Fibroblast of villous mesenchyme (primary cell): ENCODE measurements at regions not wholly inside any gene's neighbourhood (a gene's known extent, or its start where the extent isn't known, plus 50 kb on each side); places are given as distances from the start of the nearest gene placed in this dataset.

Experiments
- DNase-seq: peaks from one replicate; pipeline ENCODE4 v3.0.0-alpha.2; 2010; ENCODE audit warnings: low read depth
- H3K4me3 ChIP-seq: 2 replicates; pipeline ENCODE4 v1.5.1; 2011; ENCODE audit warnings: low read depth, mild to moderate bottlenecking, low read length
- TF ChIP-seq, protein P1 (sequence below): IDR thresholded peaks from 2 replicates; pipeline ENCODE4 v1.5.1; 2012; ENCODE audit warnings: low read depth, mild to moderate bottlenecking, low read length; ENCODE audit not compliant: insufficient read depth

DNA sequence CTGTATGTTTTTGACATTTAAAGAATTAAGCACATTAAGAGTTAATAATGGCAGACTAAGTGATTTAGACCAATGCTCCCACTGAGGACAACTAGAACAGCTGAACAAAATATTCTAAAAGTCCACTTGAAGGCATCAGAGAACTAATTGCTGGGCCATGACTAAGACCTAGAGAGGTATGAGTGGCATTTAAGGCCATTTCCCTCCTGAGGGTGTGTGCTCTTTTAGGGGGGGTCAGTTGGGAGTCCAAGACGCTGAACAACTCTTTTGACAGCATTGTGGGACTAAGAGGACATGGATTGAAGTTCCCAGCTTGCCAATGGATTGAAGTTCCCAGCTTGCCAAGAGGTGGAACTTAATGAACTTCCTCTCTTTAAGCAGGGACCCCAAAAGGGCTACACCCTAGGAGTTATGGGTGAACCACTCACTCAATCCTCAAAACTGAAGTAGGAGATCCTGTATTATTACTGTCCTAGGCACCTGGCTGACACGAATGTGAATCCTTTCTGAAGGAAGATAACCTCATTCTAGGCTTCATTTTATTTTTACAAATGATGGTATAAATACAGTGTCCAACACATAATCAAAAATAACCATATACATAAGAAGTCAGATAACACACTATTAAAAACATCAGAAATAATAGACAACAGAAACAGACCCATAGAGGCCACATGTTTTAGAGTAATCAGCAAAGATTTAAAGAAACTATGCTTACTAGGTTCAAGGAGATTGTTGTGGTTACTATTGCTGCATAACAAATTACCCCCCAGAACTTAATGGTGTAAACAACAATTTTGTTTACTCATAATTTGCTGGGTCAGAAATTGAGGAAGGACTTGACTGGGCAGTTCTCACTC is 175.1 kb downstream of the VEGFA start:
- DNase-seq, result no peak
- TF ChIP-seq, protein P1, sequence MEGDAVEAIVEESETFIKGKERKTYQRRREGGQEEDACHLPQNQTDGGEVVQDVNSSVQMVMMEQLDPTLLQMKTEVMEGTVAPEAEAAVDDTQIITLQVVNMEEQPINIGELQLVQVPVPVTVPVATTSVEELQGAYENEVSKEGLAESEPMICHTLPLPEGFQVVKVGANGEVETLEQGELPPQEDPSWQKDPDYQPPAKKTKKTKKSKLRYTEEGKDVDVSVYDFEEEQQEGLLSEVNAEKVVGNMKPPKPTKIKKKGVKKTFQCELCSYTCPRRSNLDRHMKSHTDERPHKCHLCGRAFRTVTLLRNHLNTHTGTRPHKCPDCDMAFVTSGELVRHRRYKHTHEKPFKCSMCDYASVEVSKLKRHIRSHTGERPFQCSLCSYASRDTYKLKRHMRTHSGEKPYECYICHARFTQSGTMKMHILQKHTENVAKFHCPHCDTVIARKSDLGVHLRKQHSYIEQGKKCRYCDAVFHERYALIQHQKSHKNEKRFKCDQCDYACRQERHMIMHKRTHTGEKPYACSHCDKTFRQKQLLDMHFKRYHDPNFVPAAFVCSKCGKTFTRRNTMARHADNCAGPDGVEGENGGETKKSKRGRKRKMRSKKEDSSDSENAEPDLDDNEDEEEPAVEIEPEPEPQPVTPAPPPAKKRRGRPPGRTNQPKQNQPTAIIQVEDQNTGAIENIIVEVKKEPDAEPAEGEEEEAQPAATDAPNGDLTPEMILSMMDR, result no peak
- no peak overlapping the region for H3K4me3 ChIP-seq

- TF ChIP-seq, protein P1, result no peak
- DNase-seq, result no peak
- no peak overlapping the region for H3K4me3 ChIP-seq
Measured at GRCh38 chr6:43943781-43944250, 173.8 kb downstream of the VEGFA start.

DNA sequence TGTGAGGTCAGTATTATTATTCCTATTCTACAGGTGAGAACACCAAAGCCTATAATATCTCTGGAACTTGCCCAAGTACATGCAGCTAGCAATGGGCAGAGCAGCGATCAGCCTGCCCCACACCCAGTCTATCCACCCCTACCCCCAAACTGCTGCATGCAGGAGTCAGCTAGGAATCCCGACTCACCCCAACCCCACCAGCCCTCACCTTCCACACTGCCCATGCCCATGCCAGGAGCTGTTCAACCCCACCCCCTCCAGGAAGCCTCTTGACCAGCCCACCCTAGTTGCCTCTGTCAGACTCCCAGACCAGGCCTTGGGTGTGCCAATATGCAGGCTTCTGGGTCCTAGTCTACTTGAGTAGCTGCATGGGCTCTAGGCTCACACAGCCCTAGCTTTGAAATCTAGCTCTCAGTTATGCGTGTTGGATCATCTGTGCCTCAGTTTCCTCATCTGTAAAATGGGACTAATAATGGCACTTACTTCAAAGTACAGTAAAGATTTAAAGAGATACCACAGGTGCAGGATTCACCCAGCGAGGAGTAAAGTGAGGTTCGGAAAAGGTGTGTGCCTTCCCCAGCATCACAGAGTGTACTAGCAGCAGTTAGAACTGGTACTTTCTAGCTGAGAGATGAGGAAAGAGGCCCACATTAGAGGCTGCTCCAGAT is 173.2 kb downstream of the VEGFA start:
- no peak overlapping the region for H3K4me3 ChIP-seq
- TF ChIP-seq, protein P1, result no peak
- DNase-seq, result no peak

GRCh38 chr6:43942616-43943015 is 172.6 kb downstream of the VEGFA start:
- no peak for DNase-seq
- no peak overlapping the region for H3K4me3 ChIP-seq
- TF ChIP-seq, protein P1, result no peak

DNA sequence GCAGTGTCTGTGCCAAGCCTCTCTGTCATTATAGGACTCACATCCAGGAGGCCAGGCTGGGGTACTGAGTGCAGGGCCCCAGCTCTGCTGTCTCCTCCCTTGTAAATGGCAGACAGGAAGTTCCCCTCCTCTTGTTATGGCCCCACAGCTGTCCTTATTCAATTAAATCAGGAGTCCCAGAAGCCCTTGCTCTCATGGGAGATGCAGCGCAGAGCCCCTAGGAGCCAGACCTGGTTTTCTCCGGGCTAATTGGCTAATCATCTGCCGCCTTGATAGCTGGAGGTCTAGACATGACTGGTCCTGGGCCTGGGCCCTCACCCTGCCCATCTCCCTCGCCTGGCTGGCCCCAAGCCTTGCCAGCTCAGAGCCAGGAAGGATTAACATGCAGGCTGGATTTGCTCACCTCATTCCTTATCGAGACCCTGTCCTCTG is 172.0 kb downstream of the VEGFA start:
- no peak overlapping the region for H3K4me3 ChIP-seq
- TF ChIP-seq, protein P1, result no peak
- DNase-seq, result no peak

GRCh38 chr6:43941174-43941573 is 171.2 kb downstream of the VEGFA start:
- TF ChIP-seq, protein P1, result no peak
- no peak overlapping the region for H3K4me3 ChIP-seq

More at GRCh38 chr6:43941174-43941573, 171.2 kb downstream of the VEGFA start:
- DNase-seq, result no peak
